ENCODE measurements at regions not wholly inside any gene's neighbourhood (a gene's known extent, or its start where the extent isn't known, plus 50 kb on each side); places are given as distances from the start of the nearest gene placed in this dataset.
A peak's percentile ranks its signal among the peaks of the same experiment; 100 is the strongest.

DNA sequence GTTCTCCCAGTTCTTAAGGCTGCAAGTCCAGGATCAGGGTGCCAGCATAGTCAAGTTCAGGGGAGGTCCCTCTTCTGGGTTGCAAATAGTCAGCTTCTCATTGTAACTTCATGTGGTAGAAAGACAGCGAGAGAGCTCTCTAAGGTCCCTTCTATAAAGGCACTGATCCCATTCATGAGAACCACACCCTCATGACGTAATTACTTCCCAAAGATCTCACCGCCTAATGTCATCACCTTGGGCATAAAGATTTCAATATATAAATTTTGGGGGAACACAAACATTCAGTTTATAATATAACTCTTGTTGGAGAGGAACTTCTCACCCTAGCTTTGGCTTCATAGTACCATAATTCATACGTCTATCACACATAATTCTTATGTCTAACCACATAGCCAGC is 203.9 kb upstream of the VLDLR start:
- POLR2A ChIA-PET: no interaction called here
- no peak overlapping the region for H3K4me3 ChIP-seq (ENCODE audit: low read depth, low read length)
- TF ChIP-seq ZNF561 (tag by site-specific recombination; IDR thresholded peaks at IDR 0.05; ENCODE audit: borderline replicate concordance): no peak
- TF ChIP-seq, protein P1, sequence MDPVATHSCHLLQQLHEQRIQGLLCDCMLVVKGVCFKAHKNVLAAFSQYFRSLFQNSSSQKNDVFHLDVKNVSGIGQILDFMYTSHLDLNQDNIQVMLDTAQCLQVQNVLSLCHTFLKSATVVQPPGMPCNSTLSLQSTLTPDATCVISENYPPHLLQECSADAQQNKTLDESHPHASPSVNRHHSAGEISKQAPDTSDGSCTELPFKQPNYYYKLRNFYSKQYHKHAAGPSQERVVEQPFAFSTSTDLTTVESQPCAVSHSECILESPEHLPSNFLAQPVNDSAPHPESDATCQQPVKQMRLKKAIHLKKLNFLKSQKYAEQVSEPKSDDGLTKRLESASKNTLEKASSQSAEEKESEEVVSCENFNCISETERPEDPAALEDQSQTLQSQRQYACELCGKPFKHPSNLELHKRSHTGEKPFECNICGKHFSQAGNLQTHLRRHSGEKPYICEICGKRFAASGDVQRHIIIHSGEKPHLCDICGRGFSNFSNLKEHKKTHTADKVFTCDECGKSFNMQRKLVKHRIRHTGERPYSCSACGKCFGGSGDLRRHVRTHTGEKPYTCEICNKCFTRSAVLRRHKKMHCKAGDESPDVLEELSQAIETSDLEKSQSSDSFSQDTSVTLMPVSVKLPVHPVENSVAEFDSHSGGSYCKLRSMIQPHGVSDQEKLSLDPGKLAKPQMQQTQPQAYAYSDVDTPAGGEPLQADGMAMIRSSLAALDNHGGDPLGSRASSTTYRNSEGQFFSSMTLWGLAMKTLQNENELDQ (tag by site-specific recombination; IDR thresholded peaks at IDR 0.05; ENCODE audit: low read depth): no peak
- TF ChIP-seq, protein P2, sequence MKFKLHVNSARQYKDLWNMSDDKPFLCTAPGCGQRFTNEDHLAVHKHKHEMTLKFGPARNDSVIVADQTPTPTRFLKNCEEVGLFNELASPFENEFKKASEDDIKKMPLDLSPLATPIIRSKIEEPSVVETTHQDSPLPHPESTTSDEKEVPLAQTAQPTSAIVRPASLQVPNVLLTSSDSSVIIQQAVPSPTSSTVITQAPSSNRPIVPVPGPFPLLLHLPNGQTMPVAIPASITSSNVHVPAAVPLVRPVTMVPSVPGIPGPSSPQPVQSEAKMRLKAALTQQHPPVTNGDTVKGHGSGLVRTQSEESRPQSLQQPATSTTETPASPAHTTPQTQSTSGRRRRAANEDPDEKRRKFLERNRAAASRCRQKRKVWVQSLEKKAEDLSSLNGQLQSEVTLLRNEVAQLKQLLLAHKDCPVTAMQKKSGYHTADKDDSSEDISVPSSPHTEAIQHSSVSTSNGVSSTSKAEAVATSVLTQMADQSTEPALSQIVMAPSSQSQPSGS (tag by site-specific recombination; IDR thresholded peaks at IDR 0.05; ENCODE audit: low read depth): 0 out of 2 replicates have a peak, but pooled peaks have one; percentile 26
- TF ChIP-seq GLI2 (tag by site-specific recombination; IDR thresholded peaks at IDR 0.05; ENCODE audit: borderline replicate concordance, low read depth): no peak
- TF ChIP-seq ZNF174 (tag by site-specific recombination; IDR thresholded peaks at IDR 0.05): no peak
- H3K9me3 ChIP-seq (ENCODE audit: control insufficient read depth, insufficient read depth, low read depth, low read length): no peaks in the 10 kb centered on the region
- no peak overlapping the region for H3K27ac ChIP-seq (ENCODE audit: extremely low read depth, low read depth, low read length)
- CTCF ChIA-PET: interaction anchor here (0.7 kb wide), 1 partner anchor 39 kb away, joined by 3 read pairs; no protein-coding TSS in a partner anchor
- peaks cover 12% of the 10 kb centered on the region for H3K4me1 ChIP-seq (ENCODE audit: control insufficient read depth, insufficient read depth, low read length)
- no peaks in the 10 kb centered on the region for H3K36me3 ChIP-seq (ENCODE audit: control insufficient read depth in 2 of 2, insufficient read depth in 1 of 2, low read length in 2 of 2)

DNA sequence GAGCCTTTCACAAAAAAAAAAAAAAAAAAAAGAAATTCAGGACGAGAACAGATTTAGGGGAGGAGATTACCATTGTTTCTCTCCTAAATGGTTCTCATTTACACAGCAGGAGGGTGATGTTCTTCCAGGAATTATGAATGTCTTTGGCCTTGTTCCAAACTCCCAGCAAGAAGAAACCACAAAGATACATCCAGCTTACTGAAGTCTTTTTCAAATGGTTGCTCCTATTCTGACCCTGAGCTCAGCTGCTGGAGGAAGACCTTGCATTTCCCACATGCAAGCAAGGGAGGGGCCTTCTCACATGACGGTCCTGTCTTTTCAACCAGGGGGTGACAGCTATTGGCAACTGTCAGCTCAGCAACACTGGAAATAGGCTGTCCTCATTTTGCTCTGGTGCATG is 203.0 kb upstream of the VLDLR start:
- no peak overlapping the region for H3K27ac ChIP-seq (ENCODE audit: extremely low read depth, low read depth, low read length)
- no peaks in the 10 kb centered on the region for H3K9me3 ChIP-seq (ENCODE audit: control insufficient read depth, insufficient read depth, low read depth, low read length)
- no peak overlapping the region for H3K4me3 ChIP-seq (ENCODE audit: low read depth, low read length)
- CTCF ChIA-PET: interaction anchor here (0.5 to 1.1 kb wide), 3 partner anchors 34 to 182 kb away, joined by 3 to 4 read pairs (median 3); no protein-coding TSS in a partner anchor
- POLR2A ChIA-PET: no interaction called here
- peaks cover 12% of the 10 kb centered on the region for H3K4me1 ChIP-seq (ENCODE audit: control insufficient read depth, insufficient read depth, low read length)
- H3K36me3 ChIP-seq (ENCODE audit: control insufficient read depth in 2 of 2, insufficient read depth in 1 of 2, low read length in 2 of 2): no peaks in the 10 kb centered on the region
- TF ChIP-seq ZNF626 (tag by site-specific recombination; IDR thresholded peaks at IDR 0.05) (no peak), GLIS2 (tag by site-specific recombination; IDR thresholded peaks at IDR 0.05) (no peak), MYNN (tag by site-specific recombination; IDR thresholded peaks at IDR 0.05; ENCODE audit: borderline replicate concordance) (no peak), OVOL3 (tag by site-specific recombination; IDR thresholded peaks at IDR 0.05) (no peak), ZNF561 (tag by site-specific recombination; IDR thresholded peaks at IDR 0.05; ENCODE audit: borderline replicate concordance) (no peak), ZNF558 (tag by site-specific recombination; IDR thresholded peaks at IDR 0.05) (no peak), ZNF670 (tag by site-specific recombination; IDR thresholded peaks at IDR 0.05; ENCODE audit: low read depth) (no peak), ZNF549 (tag by site-specific recombination; IDR thresholded peaks at IDR 0.05) (no peak), KLF8 (tag by site-specific recombination; IDR thresholded peaks at IDR 0.05) (no peak), ZNF837 (tag by site-specific recombination; IDR thresholded peaks at IDR 0.05) (no peak), ZFP69B (tag by site-specific recombination; IDR thresholded peaks at IDR 0.05) (no peak), ZNF239 (tag by site-specific recombination; IDR thresholded peaks at IDR 0.05) (no peak), OSR2 (tag by site-specific recombination; IDR thresholded peaks at IDR 0.05) (peak; percentile 60; the same call in 1 of the 2 replicates), ZNF155 (tag by site-specific recombination; IDR thresholded peaks at IDR 0.05) (no peak)
- TF ChIP-seq, protein P3, sequence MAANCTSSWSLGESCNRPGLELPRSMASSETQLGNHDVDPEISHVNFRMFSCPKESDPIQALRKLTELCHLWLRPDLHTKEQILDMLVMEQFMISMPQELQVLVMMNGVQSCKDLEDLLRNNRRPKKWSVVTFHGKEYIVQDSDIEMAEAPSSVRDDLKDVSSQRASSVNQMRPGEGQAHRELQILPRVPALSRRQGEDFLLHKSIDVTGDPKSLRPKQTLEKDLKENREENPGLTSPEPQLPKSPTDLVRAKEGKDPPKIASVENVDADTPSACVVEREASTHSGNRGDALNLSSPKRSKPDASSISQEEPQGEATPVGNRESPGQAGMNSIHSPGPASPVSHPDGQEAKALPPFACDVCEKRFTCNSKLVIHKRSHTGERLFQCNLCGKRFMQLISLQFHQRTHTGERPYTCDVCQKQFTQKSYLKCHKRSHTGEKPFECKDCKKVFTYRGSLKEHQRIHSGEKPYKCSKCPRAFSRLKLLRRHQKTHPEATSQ (tag by site-specific recombination; IDR thresholded peaks at IDR 0.05): no peak
- TF ChIP-seq, protein P4, sequence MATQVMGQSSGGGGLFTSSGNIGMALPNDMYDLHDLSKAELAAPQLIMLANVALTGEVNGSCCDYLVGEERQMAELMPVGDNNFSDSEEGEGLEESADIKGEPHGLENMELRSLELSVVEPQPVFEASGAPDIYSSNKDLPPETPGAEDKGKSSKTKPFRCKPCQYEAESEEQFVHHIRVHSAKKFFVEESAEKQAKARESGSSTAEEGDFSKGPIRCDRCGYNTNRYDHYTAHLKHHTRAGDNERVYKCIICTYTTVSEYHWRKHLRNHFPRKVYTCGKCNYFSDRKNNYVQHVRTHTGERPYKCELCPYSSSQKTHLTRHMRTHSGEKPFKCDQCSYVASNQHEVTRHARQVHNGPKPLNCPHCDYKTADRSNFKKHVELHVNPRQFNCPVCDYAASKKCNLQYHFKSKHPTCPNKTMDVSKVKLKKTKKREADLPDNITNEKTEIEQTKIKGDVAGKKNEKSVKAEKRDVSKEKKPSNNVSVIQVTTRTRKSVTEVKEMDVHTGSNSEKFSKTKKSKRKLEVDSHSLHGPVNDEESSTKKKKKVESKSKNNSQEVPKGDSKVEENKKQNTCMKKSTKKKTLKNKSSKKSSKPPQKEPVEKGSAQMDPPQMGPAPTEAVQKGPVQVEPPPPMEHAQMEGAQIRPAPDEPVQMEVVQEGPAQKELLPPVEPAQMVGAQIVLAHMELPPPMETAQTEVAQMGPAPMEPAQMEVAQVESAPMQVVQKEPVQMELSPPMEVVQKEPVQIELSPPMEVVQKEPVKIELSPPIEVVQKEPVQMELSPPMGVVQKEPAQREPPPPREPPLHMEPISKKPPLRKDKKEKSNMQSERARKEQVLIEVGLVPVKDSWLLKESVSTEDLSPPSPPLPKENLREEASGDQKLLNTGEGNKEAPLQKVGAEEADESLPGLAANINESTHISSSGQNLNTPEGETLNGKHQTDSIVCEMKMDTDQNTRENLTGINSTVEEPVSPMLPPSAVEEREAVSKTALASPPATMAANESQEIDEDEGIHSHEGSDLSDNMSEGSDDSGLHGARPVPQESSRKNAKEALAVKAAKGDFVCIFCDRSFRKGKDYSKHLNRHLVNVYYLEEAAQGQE (tag by site-specific recombination; IDR thresholded peaks at IDR 0.05): no peak
- TF ChIP-seq, protein P5, sequence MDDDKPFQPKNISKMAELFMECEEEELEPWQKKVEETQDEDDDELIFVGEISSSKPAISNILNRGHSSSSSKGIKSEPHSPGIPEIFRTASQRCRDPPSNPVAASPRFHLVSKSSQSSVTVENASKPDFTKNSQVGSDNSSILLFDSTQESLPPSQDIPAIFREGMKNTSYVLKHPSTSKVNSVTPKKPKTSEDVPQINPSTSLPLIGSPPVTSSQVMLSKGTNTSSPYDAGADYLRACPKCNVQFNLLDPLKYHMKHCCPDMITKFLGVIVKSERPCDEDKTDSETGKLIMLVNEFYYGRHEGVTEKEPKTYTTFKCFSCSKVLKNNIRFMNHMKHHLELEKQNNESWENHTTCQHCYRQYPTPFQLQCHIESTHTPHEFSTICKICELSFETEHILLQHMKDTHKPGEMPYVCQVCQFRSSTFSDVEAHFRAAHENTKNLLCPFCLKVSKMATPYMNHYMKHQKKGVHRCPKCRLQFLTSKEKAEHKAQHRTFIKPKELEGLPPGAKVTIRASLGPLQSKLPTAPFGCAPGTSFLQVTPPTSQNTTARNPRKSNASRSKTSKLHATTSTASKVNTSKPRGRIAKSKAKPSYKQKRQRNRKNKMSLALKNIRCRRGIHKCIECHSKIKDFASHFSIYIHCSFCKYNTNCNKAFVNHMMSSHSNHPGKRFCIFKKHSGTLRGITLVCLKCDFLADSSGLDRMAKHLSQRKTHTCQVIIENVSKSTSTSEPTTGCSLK (tag by site-specific recombination; IDR thresholded peaks at IDR 0.05): no peak
